H1 (cell line): ENCODE measurements at regions not wholly inside any gene's neighbourhood (a gene's known extent, or its start where the extent isn't known, plus 50 kb on each side); places are given as distances from the start of the nearest gene placed in this dataset.

Experiments used
- CTCF ChIA-PET: fragments of 300-600 bp; sonication (Branson Sonifier 250); formaldehyde crosslinking; loops from one replicate; lab custom pipeline; 2021; ENCODE audit not compliant: partially characterized antibody; lab: Charles Lee
- POLR2A ChIA-PET: fragments of 300-600 bp; sonication (Branson Sonifier 250); formaldehyde crosslinking; loops from one replicate; lab custom pipeline; 2021; ENCODE audit warnings: inconsistent platforms; ENCODE audit not compliant: partially characterized antibody; lab: Charles Lee
- DNase-seq, 2 experiments: peaks; one replicate each; pipeline versions ENCODE4 v3.0.0 to v3.0.0-alpha.2; 2010 to 2022; ENCODE audit warnings: low spot score in 2 of 2, low read depth in 1 of 2, mixed read lengths in 1 of 2
- FAIRE-seq: peaks from 2 replicates; lab custom pipeline; 2011; peaks lifted over from hg19 to GRCh38; lab: Jason Lieb, UNC
- H2AFZ ChIP-seq: 2 replicates; pipeline ENCODE4 v1.8.1; 2012; ENCODE audit warnings: low read length, inconsistent platforms
- H2AK5ac ChIP-seq: 2 replicates; pipeline ENCODE4 v1.6.1; 2013; ENCODE audit warnings: low read depth, low read length
- H2BK120ac ChIP-seq: replicated peaks from 2 replicates; pipeline ENCODE3; 2013; ENCODE audit warnings: low read depth, low read length, inconsistent platforms
- H2BK12ac ChIP-seq: 2 replicates; pipeline ENCODE4 v1.6.1; 2013; ENCODE audit warnings: low read depth, low read length
- H2BK15ac ChIP-seq: 2 replicates; pipeline ENCODE4 v1.6.1; 2013; ENCODE audit warnings: low read length
- H2BK20ac ChIP-seq: 2 replicates; pipeline ENCODE4 v1.6.1; 2013; ENCODE audit warnings: low read length
- H2BK5ac ChIP-seq: 2 replicates; pipeline ENCODE4 v1.6.1; 2013; ENCODE audit warnings: low read depth, low read length
- H3K14ac ChIP-seq: 2 replicates; pipeline ENCODE4 v1.6.1; 2013; ENCODE audit warnings: inconsistent platforms; ENCODE audit not compliant: insufficient read length
- H3K18ac ChIP-seq: 2 replicates; pipeline ENCODE4 v1.6.1; 2013; ENCODE audit warnings: low read length; ENCODE audit errors: extremely low read depth
- H3K23ac ChIP-seq: 2 replicates; pipeline ENCODE4 v1.6.1; 2013; ENCODE audit warnings: inconsistent platforms; ENCODE audit not compliant: insufficient read length
- H3K23me2 ChIP-seq: 2 replicates; pipeline ENCODE4 v1.6.1; 2013; ENCODE audit warnings: low read depth, low read length
- H3K27ac ChIP-seq: 2 replicates; pipeline ENCODE4 v1.6.1; 2011; ENCODE audit warnings: low read depth, low read length, inconsistent platforms
- H3K27me3 ChIP-seq, 4 experiments: replicated peaks in 1 of 4; 1 replicate in 1 of 4; 2 replicates in 3 of 4; pipeline versions ENCODE4 v1.6.1 to v1.8.1; 2011 to 2013; ENCODE audit warnings: low read length in 3 of 4, mild to moderate bottlenecking in 3 of 4, inconsistent platforms in 2 of 4, mixed read lengths in 2 of 4, moderate library complexity in 1 of 4; ENCODE audit not compliant: control insufficient read depth in 3 of 4, insufficient read depth in 3 of 4; ENCODE audit errors: extremely low read depth in 1 of 4
- H3K36me3 ChIP-seq, 4 experiments: 2 replicates each; pipeline versions ENCODE4 v1.6.1 to v1.8.1; 2011 to 2013; ENCODE audit warnings: mild to moderate bottlenecking in 4 of 4, low read length in 3 of 4, moderate library complexity in 2 of 4, control low read depth in 1 of 4, inconsistent platforms in 1 of 4; ENCODE audit not compliant: insufficient read depth in 4 of 4, control insufficient read depth in 2 of 4
- H3K4ac ChIP-seq: replicated peaks from 2 replicates; pipeline ENCODE3; 2013; ENCODE audit warnings: low read length, low read depth, mixed read lengths, inconsistent platforms; ENCODE audit not compliant: insufficient read length
- H3K4me1 ChIP-seq, 4 experiments: replicated peaks in 1 of 4; 1 replicate in 1 of 4; 2 replicates in 3 of 4; pipeline versions ENCODE4 v1.6.1 to v1.8.1; 2011 to 2013; ENCODE audit warnings: low read length in 3 of 4, inconsistent platforms in 2 of 4, mixed read lengths in 1 of 4; ENCODE audit not compliant: insufficient read depth in 4 of 4, control insufficient read depth in 3 of 4
- H3K4me2 ChIP-seq, 2 experiments: 2 replicates each; pipeline versions ENCODE4 v1.6.1 to v1.8.1; 2011 to 2013; ENCODE audit warnings: low read depth in 2 of 2, low read length in 2 of 2, control low read depth in 1 of 2, inconsistent platforms in 1 of 2, mild to moderate bottlenecking in 1 of 2; ENCODE audit not compliant: insufficient read depth in 1 of 2
- H3K4me3 ChIP-seq, 4 experiments: fragments of 200-600, 300-600 bp in 1 of 4; sonication (generic), shearing (Covaris generic), sonication (Bioruptor Twin) in 1 of 4; 2 replicates each; pipeline versions ENCODE4 v1.5.1 to v1.8.1; 2011 to 2016; ENCODE audit warnings: low read length in 4 of 4, low read depth in 3 of 4, control low read depth in 2 of 4, inconsistent platforms in 2 of 4, mild to moderate bottlenecking in 2 of 4, mixed read lengths in 1 of 4, moderate library complexity in 1 of 4; ENCODE audit not compliant: insufficient read depth in 2 of 4; ENCODE audit errors: extremely low read depth in 1 of 4
- H3K56ac ChIP-seq: replicated peaks from 2 replicates; pipeline ENCODE3; 2013; ENCODE audit warnings: low read depth, mild to moderate bottlenecking, mixed read lengths, low read length, inconsistent platforms; ENCODE audit not compliant: insufficient read length
- H3K79me1 ChIP-seq: 2 replicates; pipeline ENCODE4 v1.6.1; 2013; ENCODE audit warnings: low read depth, low read length, control low read depth
- H3K79me2 ChIP-seq, 2 experiments: 2 replicates each; pipeline versions ENCODE4 v1.6.1 to v1.8.1; 2012 to 2013; ENCODE audit warnings: low read length in 2 of 2, mild to moderate bottlenecking in 2 of 2, inconsistent platforms in 1 of 2; ENCODE audit not compliant: insufficient read depth in 2 of 2, control insufficient read depth in 1 of 2
- H3K9ac ChIP-seq, 4 experiments: replicated peaks in 1 of 4; 1 replicate in 1 of 4; 2 replicates in 3 of 4; pipeline versions ENCODE4 v1.6.1 to v1.8.1; 2011 to 2013; ENCODE audit warnings: low read depth in 3 of 4, low read length in 3 of 4, control low read depth in 2 of 4, mild to moderate bottlenecking in 2 of 4, moderate library complexity in 2 of 4, inconsistent platforms in 1 of 4; ENCODE audit errors: extremely low read depth in 1 of 4
- H3K9me3 ChIP-seq, 2 experiments: 2 replicates each; pipeline versions ENCODE4 v1.6.1 to v1.8.1; 2012 to 2013; ENCODE audit warnings: mild to moderate bottlenecking in 2 of 2, moderate library complexity in 2 of 2, control low read depth in 1 of 2, inconsistent platforms in 1 of 2, low read depth in 1 of 2, low read length in 1 of 2, mixed read lengths in 1 of 2; ENCODE audit not compliant: insufficient read depth in 2 of 2
- H4K20me1 ChIP-seq, 2 experiments: replicated peaks in 1 of 2; 2 replicates each; pipeline versions ENCODE3 to v1.8.1; 2011 to 2013; ENCODE audit warnings: inconsistent platforms in 2 of 2, low read length in 2 of 2, mild to moderate bottlenecking in 1 of 2; ENCODE audit not compliant: insufficient read depth in 2 of 2, control insufficient read depth in 1 of 2
- H4K5ac ChIP-seq: 2 replicates; pipeline ENCODE4 v1.6.1; 2013; ENCODE audit warnings: low read length, low read depth, mixed read lengths, inconsistent platforms; ENCODE audit not compliant: insufficient read length
- H4K8ac ChIP-seq: 2 replicates; pipeline ENCODE4 v1.8.0; 2013; ENCODE audit warnings: mild to moderate bottlenecking, moderate library complexity, low read length, inconsistent platforms; ENCODE audit not compliant: insufficient read depth; ENCODE audit errors: extremely low read depth
- H4K91ac ChIP-seq: replicated peaks from 2 replicates; pipeline ENCODE3; 2013; ENCODE audit warnings: low read length, mixed read lengths, inconsistent platforms; ENCODE audit not compliant: insufficient read length
- BRCA1 ChIP-seq: IDR thresholded peaks from 2 replicates; pipeline ENCODE4 v1.6.1; 2012; ENCODE audit warnings: low read depth, low read length, improper control_type of control experiment
- EP300 ChIP-seq, 2 experiments: IDR thresholded peaks; 1 replicate in 1 of 2; 2 replicates in 1 of 2; pipeline ENCODE4 v1.6.1; 2011 to 2012; ENCODE audit warnings: low read depth in 2 of 2, low read length in 2 of 2, mild to moderate bottlenecking in 2 of 2, borderline replicate concordance in 1 of 2, inconsistent platforms in 1 of 2, moderate library complexity in 1 of 2
- JUND ChIP-seq: IDR thresholded peaks from 2 replicates; pipeline ENCODE4 v1.6.1; 2011; ENCODE audit warnings: mild to moderate bottlenecking, improper control_type of control experiment, low read length
- NANOG ChIP-seq: IDR thresholded peaks from 2 replicates; pipeline ENCODE4 v1.6.1; 2011; ENCODE audit warnings: low read length, low read depth, mild to moderate bottlenecking, inconsistent platforms; ENCODE audit not compliant: insufficient read depth, poor library complexity, severe bottlenecking
- NRF1 ChIP-seq: IDR thresholded peaks from 2 replicates; pipeline ENCODE4 v1.6.1; 2011; ENCODE audit warnings: mild to moderate bottlenecking, low read depth, low read length, improper control_type of control experiment
- SRF ChIP-seq: IDR thresholded peaks from 2 replicates; pipeline ENCODE4 v1.6.1; 2011; ENCODE audit warnings: mild to moderate bottlenecking, low read depth, low read length, moderate library complexity
- SUZ12 ChIP-seq: fragments of 200-600 bp; sonication (generic); IDR thresholded peaks from 2 replicates; pipeline ENCODE4 v1.6.1; 2012; ENCODE audit warnings: mild to moderate bottlenecking, inconsistent platforms, low read length, moderate library complexity, mixed read lengths
- TCF12 ChIP-seq: IDR thresholded peaks from 2 replicates; pipeline ENCODE4 v1.6.1; 2011; ENCODE audit warnings: low read depth, mild to moderate bottlenecking, low read length
- WGBS, 2 experiments: shearing (Covaris generic) in 1 of 2; methylation state at CpG; one replicate each; pipeline versions ENCODE4 v1.1.6 to v1.1.7; 2013 to 2015; ENCODE audit warnings: low lambda C conversion rate in 2 of 2, mixed read lengths in 2 of 2, inconsistent platforms in 1 of 2, low coverage in 1 of 2, missing lambda C conversion rate in 1 of 2; ENCODE audit not compliant: insufficient replicate concordance in 2 of 2, insufficient coverage in 1 of 2, insufficient read length in 1 of 2; ENCODE audit errors: extremely low coverage in 1 of 2, missing lambda C conversion rate in 1 of 2; 5-methylcytosine and 5-hydroxymethylcytosine counted together
- TF ChIP-seq, protein P1 (sequence below): IDR thresholded peaks from 2 replicates; pipeline ENCODE4 v1.6.1; 2012; ENCODE audit warnings: low read length, inconsistent platforms
- TF ChIP-seq, protein P2 (sequence below), 3 experiments: IDR thresholded peaks; 1 replicate in 2 of 3; 2 replicates in 1 of 3; pipeline versions ENCODE4 v1.5.1 to v1.6.1; 2011; ENCODE audit warnings: low read length in 3 of 3, mild to moderate bottlenecking in 3 of 3, inconsistent platforms in 2 of 3, low read depth in 1 of 3, moderate library complexity in 1 of 3; ENCODE audit not compliant: insufficient read depth in 1 of 3; ENCODE audit errors: control extremely low read depth in 1 of 3

DNA sequence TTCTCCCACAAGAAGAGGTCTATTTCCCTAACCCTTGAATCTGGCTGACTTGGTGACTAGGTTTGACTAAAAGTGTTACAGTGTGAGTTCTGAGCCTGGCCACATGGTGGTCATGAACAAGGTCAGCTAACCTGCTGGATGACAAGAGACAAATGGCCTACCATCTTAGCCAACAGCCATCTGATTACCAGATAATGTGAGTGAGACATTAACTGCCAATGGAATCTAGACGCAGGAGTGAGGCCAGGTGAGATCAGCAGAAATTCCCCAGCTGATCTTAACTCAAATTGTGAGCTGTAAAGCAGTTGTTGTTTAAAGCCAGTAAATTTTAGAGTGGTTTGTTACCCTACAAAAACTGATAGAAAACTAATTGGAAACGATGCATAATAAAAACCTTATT is 320.0 kb downstream of the BRINP2 start:
- H3K23ac ChIP-seq = no peak overlapping the region
- POLR2A ChIA-PET = no interaction called here
- 0 out of 7 replicates have a peak, but pooled peaks cover 0 to 3% (median 0%) of the 10 kb centered on the region in 4 experiments for H3K4me1 ChIP-seq
- H2AFZ ChIP-seq = peak overlapping the region; percentile 57; the same call in 1 of the 2 replicates
- no peak overlapping the region for H3K56ac ChIP-seq
- no peak overlapping the region for H3K4me2 ChIP-seq
- no peak overlapping the region for H2BK5ac ChIP-seq
- H3K36me3 ChIP-seq = no peaks in the 10 kb centered on the region
- WGBS, 2 experiments = 91% methylated on average over 2 of the region's 2 CpGs; no CpG with 5 or more reads in 1 of the 2 experiments
- DNase-seq = no peak
- H4K8ac ChIP-seq = no peak overlapping the region
- no peak overlapping the region for H3K9ac ChIP-seq
- H4K91ac ChIP-seq = no peak overlapping the region
- H2BK15ac ChIP-seq = no peak overlapping the region
- no peak overlapping the region for H3K27ac ChIP-seq
- FAIRE-seq = no peak
- H3K14ac ChIP-seq = no peak overlapping the region
- no peak overlapping the region for H2BK120ac ChIP-seq
- H4K20me1 ChIP-seq = peaks cover 0 to 1% of the 10 kb centered on the region in 2 experiments
- no peaks in the 10 kb centered on the region for H3K27me3 ChIP-seq
- H2BK20ac ChIP-seq = no peak overlapping the region
- H3K79me2 ChIP-seq = no peaks in the 10 kb centered on the region
- no peak overlapping the region for H4K5ac ChIP-seq
- no peaks in the 10 kb centered on the region for H3K79me1 ChIP-seq
- H2AK5ac ChIP-seq = no peak overlapping the region
- H3K18ac ChIP-seq = no peak overlapping the region
- peaks cover 2% of the 10 kb centered on the region; the same call in 1 of the 2 replicates for H3K23me2 ChIP-seq
- CTCF ChIA-PET = interaction anchor here (0.6 to 1.6 kb wide), 13 partner anchors 10 to 450 kb away, joined by 3 to 7 read pairs (median 4); no protein-coding TSS in a partner anchor
- H3K9me3 ChIP-seq = no peaks in the 10 kb centered on the region
- H3K4me3 ChIP-seq = no peak overlapping the region
- H2BK12ac ChIP-seq = no peak overlapping the region
- no peak overlapping the region for H3K4ac ChIP-seq
- TF ChIP-seq TCF12 (no peak), NRF1 (no peak), SUZ12 (no peak), BRCA1 (no peak), NANOG (no peak), EP300 (IDR thresholded peaks at IDR 0.05; ENCODE audit: borderline replicate concordance in 1 of 2, low read depth in 2 of 2, low read length in 2 of 2) (no peak), JUND (no peak), SRF (no peak)
- TF ChIP-seq, protein P1, sequence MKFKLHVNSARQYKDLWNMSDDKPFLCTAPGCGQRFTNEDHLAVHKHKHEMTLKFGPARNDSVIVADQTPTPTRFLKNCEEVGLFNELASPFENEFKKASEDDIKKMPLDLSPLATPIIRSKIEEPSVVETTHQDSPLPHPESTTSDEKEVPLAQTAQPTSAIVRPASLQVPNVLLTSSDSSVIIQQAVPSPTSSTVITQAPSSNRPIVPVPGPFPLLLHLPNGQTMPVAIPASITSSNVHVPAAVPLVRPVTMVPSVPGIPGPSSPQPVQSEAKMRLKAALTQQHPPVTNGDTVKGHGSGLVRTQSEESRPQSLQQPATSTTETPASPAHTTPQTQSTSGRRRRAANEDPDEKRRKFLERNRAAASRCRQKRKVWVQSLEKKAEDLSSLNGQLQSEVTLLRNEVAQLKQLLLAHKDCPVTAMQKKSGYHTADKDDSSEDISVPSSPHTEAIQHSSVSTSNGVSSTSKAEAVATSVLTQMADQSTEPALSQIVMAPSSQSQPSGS = no peak
- TF ChIP-seq, protein P2, sequence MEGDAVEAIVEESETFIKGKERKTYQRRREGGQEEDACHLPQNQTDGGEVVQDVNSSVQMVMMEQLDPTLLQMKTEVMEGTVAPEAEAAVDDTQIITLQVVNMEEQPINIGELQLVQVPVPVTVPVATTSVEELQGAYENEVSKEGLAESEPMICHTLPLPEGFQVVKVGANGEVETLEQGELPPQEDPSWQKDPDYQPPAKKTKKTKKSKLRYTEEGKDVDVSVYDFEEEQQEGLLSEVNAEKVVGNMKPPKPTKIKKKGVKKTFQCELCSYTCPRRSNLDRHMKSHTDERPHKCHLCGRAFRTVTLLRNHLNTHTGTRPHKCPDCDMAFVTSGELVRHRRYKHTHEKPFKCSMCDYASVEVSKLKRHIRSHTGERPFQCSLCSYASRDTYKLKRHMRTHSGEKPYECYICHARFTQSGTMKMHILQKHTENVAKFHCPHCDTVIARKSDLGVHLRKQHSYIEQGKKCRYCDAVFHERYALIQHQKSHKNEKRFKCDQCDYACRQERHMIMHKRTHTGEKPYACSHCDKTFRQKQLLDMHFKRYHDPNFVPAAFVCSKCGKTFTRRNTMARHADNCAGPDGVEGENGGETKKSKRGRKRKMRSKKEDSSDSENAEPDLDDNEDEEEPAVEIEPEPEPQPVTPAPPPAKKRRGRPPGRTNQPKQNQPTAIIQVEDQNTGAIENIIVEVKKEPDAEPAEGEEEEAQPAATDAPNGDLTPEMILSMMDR (IDR thresholded peaks at IDR 0.05; ENCODE audit: control extremely low read depth in 1 of 3, insufficient read depth in 1 of 3, low read depth in 1 of 3, low read length in 3 of 3) = no peak
